ENCODE measurements at regions not wholly inside any gene's neighbourhood (a gene's known extent, or its start where the extent isn't known, plus 50 kb on each side); places are given as distances from the start of the nearest gene placed in this dataset.

GRCh38 chr10:113426181-113426877 is 126.5 kb upstream of the HABP2 start:
- H3K27ac ChIP-seq (ENCODE audit: low read depth in 1 of 2, low read length in 2 of 2), result no peak overlapping the region
- no peaks in the 10 kb centered on the region for H3K9me3 ChIP-seq (replicated peaks in 1 of 2; ENCODE audit: control insufficient read depth in 1 of 2, insufficient read depth in 1 of 2, low read length in 2 of 2)
- H3K27ac Mint-ChIP-seq, result peak overlapping the region in 1 of 7 donors; percentile 36
- WGBS (ENCODE audit: insufficient coverage), result 98% methylated on average over 8 of the region's 8 CpGs
- H3K27me3 ChIP-seq (ENCODE audit: control insufficient read depth in 2 of 2, insufficient read depth in 2 of 2, low read length in 2 of 2), result peaks cover 0 to 2% of the 10 kb centered on the region in 2 donors
- H2AFZ ChIP-seq (ENCODE audit: insufficient read depth, low read depth, low read length, poor library complexity, severe bottlenecking), result no peak overlapping the region
- peaks cover 11% of the 10 kb centered on the region for H3K4me1 Mint-ChIP-seq
- H4K20me1 ChIP-seq (ENCODE audit: insufficient read depth, low read length), result no peaks in the 10 kb centered on the region
- H3K4me3 ChIP-seq (replicated peaks in 1 of 3; ENCODE audit: low read depth in 2 of 3, low read length in 3 of 3), result no peak overlapping the region
- peaks cover 12 to 14% of the 10 kb centered on the region in 2 donors for H3K4me1 ChIP-seq (ENCODE audit: control insufficient read depth in 1 of 2, insufficient read depth in 2 of 2, low read length in 2 of 2)
- H3K36me3 ChIP-seq (replicated peaks in 1 of 2; ENCODE audit: control insufficient read depth in 1 of 2, insufficient read depth in 2 of 2, low read length in 2 of 2), result no peaks in the 10 kb centered on the region
- H3K4me3 Mint-ChIP-seq, result no peak overlapping the region
- no peaks in the 10 kb centered on the region for H3K36me3 Mint-ChIP-seq
- DNase-seq, result no peak
- TF ChIP-seq, protein P1, sequence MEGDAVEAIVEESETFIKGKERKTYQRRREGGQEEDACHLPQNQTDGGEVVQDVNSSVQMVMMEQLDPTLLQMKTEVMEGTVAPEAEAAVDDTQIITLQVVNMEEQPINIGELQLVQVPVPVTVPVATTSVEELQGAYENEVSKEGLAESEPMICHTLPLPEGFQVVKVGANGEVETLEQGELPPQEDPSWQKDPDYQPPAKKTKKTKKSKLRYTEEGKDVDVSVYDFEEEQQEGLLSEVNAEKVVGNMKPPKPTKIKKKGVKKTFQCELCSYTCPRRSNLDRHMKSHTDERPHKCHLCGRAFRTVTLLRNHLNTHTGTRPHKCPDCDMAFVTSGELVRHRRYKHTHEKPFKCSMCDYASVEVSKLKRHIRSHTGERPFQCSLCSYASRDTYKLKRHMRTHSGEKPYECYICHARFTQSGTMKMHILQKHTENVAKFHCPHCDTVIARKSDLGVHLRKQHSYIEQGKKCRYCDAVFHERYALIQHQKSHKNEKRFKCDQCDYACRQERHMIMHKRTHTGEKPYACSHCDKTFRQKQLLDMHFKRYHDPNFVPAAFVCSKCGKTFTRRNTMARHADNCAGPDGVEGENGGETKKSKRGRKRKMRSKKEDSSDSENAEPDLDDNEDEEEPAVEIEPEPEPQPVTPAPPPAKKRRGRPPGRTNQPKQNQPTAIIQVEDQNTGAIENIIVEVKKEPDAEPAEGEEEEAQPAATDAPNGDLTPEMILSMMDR (IDR thresholded peaks at IDR 0.05), result no peak
- H3K9ac ChIP-seq (ENCODE audit: insufficient read depth, low read length, poor library complexity, severe bottlenecking), result no peak overlapping the region
- H3K27me3 Mint-ChIP-seq (ENCODE audit: low read depth in 3 of 3), result peaks cover 0 to 3% (median 3%) of the 10 kb centered on the region in 3 donors
- no peaks in the 10 kb centered on the region for H3K79me2 ChIP-seq (ENCODE audit: insufficient read depth, low read length)
- intact Hi-C loops (cut with micrococcal nuclease), result no loop called here
- H3K9me3 Mint-ChIP-seq, result peaks cover 0 to 7% (median 3%) of the 10 kb centered on the region in 7 donors
- no peak overlapping the region for H3K4me2 ChIP-seq (replicated peaks; ENCODE audit: extremely low read depth, low read length, poor library complexity, severe bottlenecking)

GRCh38 chr10:113427236-113427735 is 125.6 kb upstream of the HABP2 start:
- Histone ChIP-seq H2AFZ (ENCODE audit: insufficient read depth, low read depth, low read length, poor library complexity, severe bottlenecking) (no peak overlapping the region), H3K4me2 (replicated peaks; ENCODE audit: extremely low read depth, low read length, poor library complexity, severe bottlenecking) (no peak overlapping the region), H3K36me3 (replicated peaks in 1 of 2; ENCODE audit: control insufficient read depth in 1 of 2, insufficient read depth in 2 of 2, low read length in 2 of 2) (no peaks in the 10 kb centered on the region), H4K20me1 (ENCODE audit: insufficient read depth, low read length) (no peaks in the 10 kb centered on the region), H3K4me3 (replicated peaks in 1 of 3; ENCODE audit: low read depth in 2 of 3, low read length in 3 of 3) (no peak overlapping the region), H3K9me3 (replicated peaks in 1 of 2; ENCODE audit: control insufficient read depth in 1 of 2, insufficient read depth in 1 of 2, low read length in 2 of 2) (no peaks in the 10 kb centered on the region), H3K9ac (ENCODE audit: insufficient read depth, low read length, poor library complexity, severe bottlenecking) (no peak overlapping the region), H3K27ac (ENCODE audit: low read depth in 1 of 2, low read length in 2 of 2) (no peak overlapping the region), H3K27me3 (ENCODE audit: control insufficient read depth in 2 of 2, insufficient read depth in 2 of 2, low read length in 2 of 2) (peaks cover 0 to 2% of the 10 kb centered on the region in 2 donors), H3K79me2 (ENCODE audit: insufficient read depth, low read length) (no peaks in the 10 kb centered on the region), H3K4me1 (ENCODE audit: control insufficient read depth in 1 of 2, insufficient read depth in 2 of 2, low read length in 2 of 2) (peaks cover 12 to 14% of the 10 kb centered on the region in 2 donors)
- no peak for DNase-seq
- Mint-ChIP-seq H3K27me3 (ENCODE audit: low read depth in 3 of 3) (peaks cover 0 to 3% (median 3%) of the 10 kb centered on the region in 3 donors), H3K27ac (peak overlapping the region in 2 of 7 donors; percentile 37 to 38), H3K9me3 (peaks cover 0 to 7% (median 3%) of the 10 kb centered on the region in 7 donors), H3K36me3 (no peaks in the 10 kb centered on the region), H3K4me3 (no peak overlapping the region), H3K4me1 (peaks cover 11% of the 10 kb centered on the region)
- TF ChIP-seq, protein P1 (IDR thresholded peaks at IDR 0.05), result no peak
- intact Hi-C loops (cut with micrococcal nuclease), result no loop called here
- WGBS (ENCODE audit: insufficient coverage), result no CpG with 5 or more reads among the region's 4 CpGs

Measured in CD14-positive monocyte (primary cell).